Loucy (cell line): ENCODE measurements at regions not wholly inside any gene's neighbourhood (a gene's known extent, or its start where the extent isn't known, plus 50 kb on each side); places are given as distances from the start of the nearest gene placed in this dataset.

Experiments used
- H2AFZ ChIP-seq: fragments of 200-600 bp; sonication (generic); 2 replicates; pipeline ENCODE4 v1.6.0; 2016; ENCODE audit warnings: antibody characterized with exemption, mild to moderate bottlenecking, low read length, moderate library complexity
- H3F3A ChIP-seq: fragments of 200-600 bp; 2 replicates; pipeline ENCODE4 v1.6.0; 2016; ENCODE audit warnings: antibody characterized with exemption, low read depth, mild to moderate bottlenecking
- H3K27me3 ChIP-seq: fragments of 200-600 bp; sonication (generic); 2 replicates; pipeline ENCODE4 v1.6.1; 2014; ENCODE audit warnings: low read length, mild to moderate bottlenecking; ENCODE audit not compliant: insufficient read depth, poor library complexity, severe bottlenecking
- H3K36me3 ChIP-seq: fragments of 200-600 bp; sonication (generic); 2 replicates; pipeline ENCODE4 v1.6.1; 2016; ENCODE audit warnings: low read length; ENCODE audit not compliant: insufficient read depth
- H3K4me1 ChIP-seq: fragments of 200-600 bp; sonication (generic); 2 replicates; pipeline ENCODE4 v1.5.1; 2014; ENCODE audit warnings: low read length, mild to moderate bottlenecking; ENCODE audit not compliant: insufficient read depth, poor library complexity, severe bottlenecking
- H3K4me2 ChIP-seq: fragments of 200-600 bp; sonication (generic); 2 replicates; pipeline ENCODE4 v1.6.0; 2014; ENCODE audit warnings: antibody characterized with exemption, low read length, low read depth, mild to moderate bottlenecking; ENCODE audit not compliant: poor library complexity, severe bottlenecking
- H3K4me3 ChIP-seq: fragments of 200-600 bp; sonication (generic); 2 replicates; pipeline ENCODE4 v1.5.1; 2014; ENCODE audit warnings: low read length, mild to moderate bottlenecking, mixed read lengths; ENCODE audit not compliant: poor library complexity, severe bottlenecking
- H3K79me2 ChIP-seq: fragments of 200-600 bp; sonication (generic); 2 replicates; pipeline ENCODE4 v1.6.1; 2014; ENCODE audit warnings: low read length; ENCODE audit not compliant: insufficient read depth
- H3K9ac ChIP-seq: fragments of 200-600 bp; sonication (generic); 2 replicates; pipeline ENCODE4 v1.6.0; 2014; ENCODE audit warnings: mild to moderate bottlenecking, low read depth, low read length, moderate library complexity; ENCODE audit not compliant: poor library complexity, severe bottlenecking
- H3K9me2 ChIP-seq: fragments of 200-600 bp; sonication (generic); replicated peaks from 2 replicates; pipeline ENCODE4 v1.6.1; 2016; ENCODE audit warnings: low read depth, low read length, mixed read lengths
- H3K9me3 ChIP-seq: fragments of 200-600 bp; sonication (generic); 2 replicates; pipeline ENCODE4 v1.6.1; 2014; ENCODE audit warnings: mild to moderate bottlenecking, antibody characterized with exemption, low read length, low read depth; ENCODE audit not compliant: insufficient read depth
- H4K20me1 ChIP-seq: fragments of 200-600 bp; sonication (generic); 2 replicates; pipeline ENCODE4 v1.6.0; 2014; ENCODE audit warnings: antibody characterized with exemption, low read length, mild to moderate bottlenecking; ENCODE audit not compliant: insufficient read depth, poor library complexity, severe bottlenecking
- CTCF ChIP-seq: fragments of 200-600 bp; sonication (generic); conservative IDR thresholded peaks from 2 replicates; pipeline ENCODE4 v1.5.1; 2014; ENCODE audit warnings: mild to moderate bottlenecking, antibody characterized with exemption, low read length
- EZH2phosphoT487 ChIP-seq: fragments of 200-600 bp; IDR thresholded peaks from 2 replicates; pipeline ENCODE4 v1.6.1; 2018; ENCODE audit warnings: antibody characterized with exemption, mild to moderate bottlenecking, moderate library complexity, borderline replicate concordance

GRCh38 chr7:110483553-110483952 is 607.4 kb upstream of the LRRN3 start:
- no peak overlapping the region for H2AFZ ChIP-seq

GRCh38 chr7:110484356-110484755 is 606.6 kb upstream of the LRRN3 start:
- no peak for TF ChIP-seq CTCF
- no peak for TF ChIP-seq EZH2phosphoT487
- Histone ChIP-seq H3K36me3 (no peaks in the 10 kb centered on the region), H3K9ac (no peak overlapping the region)

More at GRCh38 chr7:110483553-110483952, 607.4 kb upstream of the LRRN3 start:
- Histone ChIP-seq H3K27me3 (no peaks in the 10 kb centered on the region), H3K4me1 (no peaks in the 10 kb centered on the region), H3K4me2 (no peak overlapping the region), H3K36me3 (no peaks in the 10 kb centered on the region), H3K9ac (no peak overlapping the region), H4K20me1 (no peaks in the 10 kb centered on the region), H3K9me2 (no peaks in the 10 kb centered on the region), H3K79me2 (no peaks in the 10 kb centered on the region), H3F3A (no peaks in the 10 kb centered on the region), H3K9me3 (0 out of 2 replicates have a peak, but pooled peaks cover 3% of the 10 kb centered on the region), H3K4me3 (no peak overlapping the region)
- no peak for TF ChIP-seq EZH2phosphoT487
- no peak for TF ChIP-seq CTCF

GRCh38 chr7:110486549-110486948 is 604.4 kb upstream of the LRRN3 start:
- TF ChIP-seq CTCF (no peak), EZH2phosphoT487 (no peak)
- Histone ChIP-seq H2AFZ (no peak overlapping the region), H3K79me2 (no peaks in the 10 kb centered on the region), H4K20me1 (no peaks in the 10 kb centered on the region), H3K9me2 (no peaks in the 10 kb centered on the region), H3K4me1 (no peaks in the 10 kb centered on the region), H3K36me3 (no peaks in the 10 kb centered on the region), H3K4me2 (no peak overlapping the region), H3K9me3 (no peaks in the 10 kb centered on the region; the same call in 1 of the 2 replicates), H3K9ac (no peak overlapping the region), H3F3A (no peaks in the 10 kb centered on the region), H3K4me3 (no peak overlapping the region), H3K27me3 (no peaks in the 10 kb centered on the region)

More at GRCh38 chr7:110484356-110484755, 606.6 kb upstream of the LRRN3 start:
- no peaks in the 10 kb centered on the region for H3F3A ChIP-seq
- H3K4me2 ChIP-seq, result no peak overlapping the region
- no peaks in the 10 kb centered on the region for H3K9me2 ChIP-seq
- no peak overlapping the region for H2AFZ ChIP-seq
- H4K20me1 ChIP-seq, result no peaks in the 10 kb centered on the region
- H3K27me3 ChIP-seq, result no peaks in the 10 kb centered on the region
- no peaks in the 10 kb centered on the region for H3K79me2 ChIP-seq
- no peaks in the 10 kb centered on the region; the same call in 1 of the 2 replicates for H3K9me3 ChIP-seq
- H3K4me1 ChIP-seq, result no peaks in the 10 kb centered on the region
- H3K4me3 ChIP-seq, result no peak overlapping the region
